ENCODE measurements at regions not wholly inside any gene's neighbourhood (a gene's known extent, or its start where the extent isn't known, plus 50 kb on each side); places are given as distances from the start of the nearest gene placed in this dataset.

GRCh38 chrX:35696760-35697234 is 101.3 kb upstream of the MAGEB16 start:
- H3K27ac ChIP-seq: no peak overlapping the region
- TF ChIP-seq CTCF (conservative IDR thresholded peaks at IDR 0.05) (no peak), ZFX (IDR thresholded peaks at IDR 0.05) (no peak)

GRCh38 chrX:35699642-35700041 is 98.5 kb upstream of the MAGEB16 start:
- no peak overlapping the region for H3K27ac ChIP-seq
- no peak for TF ChIP-seq CTCF (conservative IDR thresholded peaks at IDR 0.05)
- TF ChIP-seq ZFX (IDR thresholded peaks at IDR 0.05): no peak

GRCh38 chrX:35700121-35700520 is 98.0 kb upstream of the MAGEB16 start:
- TF ChIP-seq CTCF (conservative IDR thresholded peaks at IDR 0.05) (no peak), ZFX (IDR thresholded peaks at IDR 0.05) (no peak)
- no peak overlapping the region for H3K27ac ChIP-seq

- no peak overlapping the region for H3K27ac ChIP-seq
- TF ChIP-seq ZFX (IDR thresholded peaks at IDR 0.05) (no peak), CTCF (conservative IDR thresholded peaks at IDR 0.05) (no peak)
Measured at GRCh38 chrX:35711281-35711680, 86.9 kb upstream of the MAGEB16 start.

GRCh38 chrX:35722128-35722527 is 76.0 kb upstream of the MAGEB16 start:
- TF ChIP-seq CTCF (conservative IDR thresholded peaks at IDR 0.05) (no peak), ZFX (IDR thresholded peaks at IDR 0.05) (no peak)
- no peak overlapping the region for H3K27ac ChIP-seq

- peak; percentile 56 for TF ChIP-seq CTCF (conservative IDR thresholded peaks at IDR 0.05)
- TF ChIP-seq ZFX (IDR thresholded peaks at IDR 0.05): no peak
- H3K27ac ChIP-seq: no peak overlapping the region
Measured at GRCh38 chrX:35726176-35726575, 72.0 kb upstream of the MAGEB16 start.

GRCh38 chrX:35728481-35728880 is 69.7 kb upstream of the MAGEB16 start:
- TF ChIP-seq ZFX (IDR thresholded peaks at IDR 0.05) (no peak), CTCF (conservative IDR thresholded peaks at IDR 0.05) (no peak)
- H3K27ac ChIP-seq: no peak overlapping the region

All from C4-2B (cell line).